OCI-LY1 (cell line): ENCODE measurements at regions not wholly inside any gene's neighbourhood (a gene's known extent, or its start where the extent isn't known, plus 50 kb on each side); places are given as distances from the start of the nearest gene placed in this dataset.

Experiments
- CTCF ChIP-seq: fragments of 200-600 bp; sonication (generic), shearing (Covaris generic); IDR thresholded peaks from 2 replicates; pipeline ENCODE4 v1.5.1; 2017; ENCODE audit warnings: mild to moderate bottlenecking, antibody characterized with exemption, low read length, moderate library complexity, mixed read lengths
- EZH2 ChIP-seq: fragments of 200-600 bp; sonication (generic), shearing (Covaris generic); IDR thresholded peaks from 2 replicates; pipeline ENCODE4 v1.8.0; 2017; ENCODE audit warnings: borderline replicate concordance, mixed run types, mild to moderate bottlenecking, antibody characterized with exemption, low read length, moderate library complexity, mixed read lengths

GRCh38 chr2:22494156-22494555 lies 890.8 kb upstream of the KLHL29 start:
- TF ChIP-seq CTCF (no peak), EZH2 (no peak)
